CD4-positive, alpha-beta T cell (primary cell): ENCODE measurements at regions not wholly inside any gene's neighbourhood (a gene's known extent, or its start where the extent isn't known, plus 50 kb on each side); places are given as distances from the start of the nearest gene placed in this dataset.

Source experiments
- ATAC-seq: fragments of 200-7000 bp; cut with Tn5 transposase; one replicate; pipeline ENCODE4 v1.10.0; 2022; ENCODE audit warnings: mild to moderate bottlenecking; ENCODE audit not compliant: poor library complexity
- CTCF ChIA-PET: fragments of 350-600 bp; sonication (Branson Sonifier 250); formaldehyde crosslinking; loops from one replicate; lab custom pipeline; 2021; ENCODE audit warnings: antibody characterized with exemption, inconsistent platforms; lab: Charles Lee
- POLR2A ChIA-PET: fragments of 350-600 bp; sonication (Branson Sonifier 250); formaldehyde crosslinking; loops from one replicate; lab custom pipeline; 2021; ENCODE audit warnings: antibody characterized with exemption, inconsistent platforms; lab: Charles Lee
- DNase-seq, 14 experiments: peaks; one replicate each; pipeline ENCODE4 v3.0.0-alpha.2; 2013 to 2020; ENCODE audit warnings: mixed read lengths in 2 of 14
- H3K27ac ChIP-seq, 2 donors: one replicate each; pipeline versions ENCODE4 v1.5.1 to v1.7.0; 2013; ENCODE audit warnings: low read length in 2 of 2, low read depth in 1 of 2, mild to moderate bottlenecking in 1 of 2
- H3K27me3 ChIP-seq, 2 experiments: 1 replicate in 1 of 2; 2 replicates in 1 of 2; pipeline versions ENCODE4 v1.6.1 to v1.7.0; 2013; ENCODE audit warnings: low read length in 2 of 2, control low read depth in 1 of 2, mild to moderate bottlenecking in 1 of 2, moderate library complexity in 1 of 2; ENCODE audit not compliant: insufficient read depth in 2 of 2, control insufficient read depth in 1 of 2
- H3K36me3 ChIP-seq: one replicate; pipeline ENCODE4 v1.6.1; 2013; ENCODE audit warnings: low read length, control low read depth; ENCODE audit not compliant: insufficient read depth
- H3K4me1 ChIP-seq: one replicate; pipeline ENCODE4 v1.6.1; 2013; ENCODE audit warnings: low read length, control low read depth; ENCODE audit not compliant: insufficient read depth
- H3K4me3 ChIP-seq: one replicate; pipeline ENCODE4 v1.5.1; 2013; ENCODE audit warnings: mild to moderate bottlenecking, low read length, moderate library complexity
- H3K9me3 ChIP-seq, 2 experiments: 1 replicate in 1 of 2; 2 replicates in 1 of 2; pipeline versions ENCODE4 v1.6.1 to v1.7.0; 2013; ENCODE audit warnings: low read length in 2 of 2, mild to moderate bottlenecking in 2 of 2, control low read depth in 1 of 2, moderate library complexity in 1 of 2; ENCODE audit not compliant: control insufficient read depth in 1 of 2, insufficient read depth in 1 of 2
- H3K27ac Mint-ChIP-seq: one replicate; pipeline ENCODE4 v1.8.0; 2020; ENCODE audit warnings: mixed read lengths
- H3K27me3 Mint-ChIP-seq: one replicate; pipeline ENCODE4 v1.8.0; 2021; ENCODE audit warnings: mixed read lengths
- H3K36me3 Mint-ChIP-seq: one replicate; pipeline ENCODE4 v1.8.0; 2021; ENCODE audit warnings: low read depth, mixed read lengths
- H3K4me1 Mint-ChIP-seq: one replicate; pipeline ENCODE4 v1.8.0; 2021; ENCODE audit warnings: low read depth, mixed read lengths
- H3K4me3 Mint-ChIP-seq: one replicate; pipeline ENCODE4 v1.8.0; 2020; ENCODE audit warnings: mild to moderate bottlenecking, mixed read lengths
- H3K9me3 Mint-ChIP-seq: one replicate; pipeline ENCODE4 v1.8.0; 2020; ENCODE audit warnings: mixed read lengths
- CTCF ChIP-seq: fragments of 200-600 bp; IDR thresholded peaks from one replicate; pipeline ENCODE4 v1.8.0; 2022; ENCODE audit warnings: antibody characterized with exemption, mild to moderate bottlenecking
- intact Hi-C, 2 experiments: fragments of 100-400 bp; cut with DNase I in 1 of 2; cut with micrococcal nuclease in 1 of 2; formaldehyde crosslinking; loops; one replicate each; pipeline versions ENCODE4 v1.15.1 to v1.9.0; 2023 to 2025; cut with DNase I, micrococcal nuclease

DNA sequence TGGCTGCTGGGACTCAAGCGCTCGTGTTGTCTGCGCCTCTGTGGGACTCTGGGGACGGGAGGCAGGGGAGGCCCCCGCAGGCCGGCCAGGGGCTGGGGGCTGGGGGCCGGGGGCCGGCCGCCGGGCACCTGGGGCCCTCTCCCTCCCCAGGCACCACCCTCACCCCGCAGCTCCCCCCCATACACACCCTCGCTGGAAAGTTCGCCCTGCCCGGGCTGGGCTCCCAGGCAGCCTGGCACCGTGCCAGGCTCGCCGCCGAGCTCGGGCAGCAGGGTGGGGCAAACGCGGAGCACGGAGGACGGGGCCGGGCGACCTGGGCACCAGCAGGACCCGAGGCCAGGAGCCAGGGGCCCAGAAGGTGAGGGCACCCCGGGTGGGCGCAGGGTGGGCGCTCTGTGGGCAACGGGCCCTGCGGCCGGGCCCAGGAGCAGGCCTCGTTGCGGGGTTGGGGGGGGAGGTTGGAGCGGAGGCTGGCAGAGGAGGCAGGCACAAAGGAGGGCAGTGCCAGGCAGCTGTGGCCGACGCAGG, 76.7 kb upstream of the WNT7B start:
- H3K4me3 ChIP-seq: peak overlapping the region; percentile 62
- Mint-ChIP-seq H3K27me3 (no peaks in the 10 kb centered on the region), H3K4me1 (peaks cover 59% of the 10 kb centered on the region), H3K9me3 (no peaks in the 10 kb centered on the region), H3K4me3 (peak overlapping the region; percentile 95), H3K27ac (peak overlapping the region; percentile 98), H3K36me3 (peaks cover 5% of the 10 kb centered on the region)
- H3K36me3 ChIP-seq: peaks cover 3% of the 10 kb centered on the region
- ChIA-PET POLR2A (interaction anchor here (0.8 to 5.7 kb wide), 11 partner anchors 9 to 382 kb away, joined by 3 to 102 read pairs (median 4); partner anchors contain the start of genes ATXN10 and GTSE1), CTCF (interaction anchor here (1.1 to 1.3 kb wide), 3 partner anchors 11 to 18 kb away, joined by 3 to 6 read pairs (median 3); no protein-coding TSS in a partner anchor)
- no peaks in the 10 kb centered on the region for H3K27me3 ChIP-seq
- peak in 13 of 14 experiments; percentile 30 to 80 (median 55) for DNase-seq
- peaks cover 78% of the 10 kb centered on the region for H3K4me1 ChIP-seq
- H3K9me3 ChIP-seq: no peaks in the 10 kb centered on the region
- intact Hi-C loops: loop anchor here (1.0 to 10.0 kb wide), 5 partner anchors 17 to 809 kb away; partner anchors contain the start of gene KIAA0930 (in 1 of the 2)
- peak overlapping the region in 1 of 2 donors; percentile 85 for H3K27ac ChIP-seq
- peak; percentile 52 for ATAC-seq
- no peak for TF ChIP-seq CTCF

GRCh38 chr22:46054091-46055073, 77.4 kb upstream of the WNT7B start:
- peak overlapping the region; percentile 98 for H3K27ac Mint-ChIP-seq
- ChIA-PET CTCF (interaction anchor here (1.1 to 1.3 kb wide), 2 partner anchors 11 to 16 kb away, joined by 3 read pairs; no protein-coding TSS in a partner anchor), POLR2A (interaction anchor here (0.6 to 5.7 kb wide), 12 partner anchors 8 to 383 kb away, joined by 3 to 102 read pairs (median 4); partner anchors contain the start of genes ATXN10 and GTSE1)
- ATAC-seq: peak; percentile 50
- DNase-seq: peak in 8 of 14 experiments; percentile 12 to 75 (median 50)
- peaks cover 59% of the 10 kb centered on the region for H3K4me1 Mint-ChIP-seq
- Histone ChIP-seq H3K4me3 (peak overlapping the region; percentile 62), H3K27me3 (no peaks in the 10 kb centered on the region), H3K36me3 (peaks cover 3% of the 10 kb centered on the region), H3K4me1 (peaks cover 85% of the 10 kb centered on the region), H3K9me3 (no peaks in the 10 kb centered on the region), H3K27ac (peak overlapping the region; percentile 63 to 85)
- H3K36me3 Mint-ChIP-seq: peaks cover 5% of the 10 kb centered on the region
- intact Hi-C loops: loop anchor here (1.0 to 10.0 kb wide), 6 partner anchors 16 to 810 kb away; partner anchors contain the start of gene KIAA0930 (in 1 of the 2)
- peak overlapping the region; percentile 95 for H3K4me3 Mint-ChIP-seq
- no peak for TF ChIP-seq CTCF
- no peaks in the 10 kb centered on the region for H3K9me3 Mint-ChIP-seq
- H3K27me3 Mint-ChIP-seq: no peaks in the 10 kb centered on the region
